GM23338 (cell line): ENCODE measurements at regions not wholly inside any gene's neighbourhood (a gene's known extent, or its start where the extent isn't known, plus 50 kb on each side); places are given as distances from the start of the nearest gene placed in this dataset.

Experiments
- ATAC-seq: fragments of 200-7000 bp; cut with Tn5 transposase; 3 replicates; pipeline ENCODE4 v1.9.1; 2020
- DNase-seq: peaks from one replicate; pipeline ENCODE4 v3.0.0-alpha.2; 2015; ENCODE audit warnings: low spot score
- H2AFZ ChIP-seq: fragments of 200-600 bp; sonication (generic); 2 replicates; pipeline ENCODE4 v1.8.0; 2016; ENCODE audit warnings: antibody characterized with exemption, mild to moderate bottlenecking, moderate library complexity
- H3F3A ChIP-seq: fragments of 200-600 bp; sonication (generic); replicated peaks from 2 replicates; pipeline ENCODE4 v1.8.0; 2017; ENCODE audit warnings: antibody characterized with exemption, mixed run types, low read depth
- H3K27ac ChIP-seq: fragments of 200-600 bp; sonication (generic); 2 replicates; pipeline ENCODE4 v1.6.1; 2016; ENCODE audit warnings: low read depth
- H3K27me3 ChIP-seq: fragments of 200-600 bp; sonication (generic); 2 replicates; pipeline ENCODE4 v1.8.0; 2016; ENCODE audit warnings: mild to moderate bottlenecking, mixed run types, moderate library complexity; ENCODE audit not compliant: insufficient read depth
- H3K36me3 ChIP-seq: fragments of 200-600 bp; sonication (generic); 2 replicates; pipeline ENCODE4 v1.8.0; 2016; ENCODE audit warnings: mild to moderate bottlenecking; ENCODE audit not compliant: insufficient read depth
- H3K4me1 ChIP-seq: fragments of 200-600 bp; sonication (generic); 2 replicates; pipeline ENCODE4 v1.8.0; 2016; ENCODE audit warnings: mild to moderate bottlenecking, moderate library complexity; ENCODE audit not compliant: insufficient read depth
- H3K4me2 ChIP-seq: fragments of 200-600 bp; sonication (generic); 2 replicates; pipeline ENCODE4 v1.7.1; 2017; ENCODE audit warnings: mixed run types
- H3K4me3 ChIP-seq: fragments of 200-600 bp; sonication (generic); 2 replicates; pipeline ENCODE4 v1.6.1; 2016; ENCODE audit warnings: mixed run types
- H3K79me2 ChIP-seq: fragments of 200-600 bp; sonication (generic); replicated peaks from 2 replicates; pipeline ENCODE4 v1.8.0; 2017; ENCODE audit warnings: mild to moderate bottlenecking; ENCODE audit not compliant: insufficient read depth
- H3K9me2 ChIP-seq: fragments of 200-600 bp; sonication (generic); 2 replicates; pipeline ENCODE4 v1.8.0; 2017; ENCODE audit not compliant: insufficient read depth
- H4K20me1 ChIP-seq: fragments of 200-600 bp; sonication (generic); replicated peaks from 2 replicates; pipeline ENCODE4 v1.8.0; 2017; ENCODE audit warnings: mild to moderate bottlenecking; ENCODE audit not compliant: insufficient read depth
- H3K27ac Mint-ChIP-seq: 2 replicates; pipeline ENCODE4 v1.8.0; 2020; ENCODE audit warnings: inconsistent platforms, mild to moderate bottlenecking, moderate library complexity, mixed read lengths
- H3K27me3 Mint-ChIP-seq: 3 replicates; pipeline ENCODE4 v1.8.0; 2022; ENCODE audit warnings: low read depth, mild to moderate bottlenecking, moderate library complexity, mixed read lengths, inconsistent platforms; ENCODE audit not compliant: insufficient read depth, poor library complexity
- H3K36me3 Mint-ChIP-seq: 3 replicates; pipeline ENCODE4 v1.8.0; 2021; ENCODE audit warnings: low read depth, mild to moderate bottlenecking, inconsistent platforms, moderate library complexity, mixed read lengths
- H3K4me1 Mint-ChIP-seq: 3 replicates; pipeline ENCODE4 v1.8.0; 2020; ENCODE audit warnings: mild to moderate bottlenecking, inconsistent platforms, mixed read lengths
- H3K4me3 Mint-ChIP-seq: 3 replicates; pipeline ENCODE4 v1.8.0; 2021; ENCODE audit warnings: moderate library complexity, mild to moderate bottlenecking, inconsistent platforms, mixed read lengths
- H3K9me3 Mint-ChIP-seq: 3 replicates; pipeline ENCODE4 v1.8.0; 2020; ENCODE audit warnings: moderate library complexity, mild to moderate bottlenecking, inconsistent platforms, mixed read lengths
- CREB1 ChIP-seq: fragments of 250-450 bp; sonication (Bioruptor Pico); IDR thresholded peaks from 2 replicates; pipeline ENCODE4 v1.5.0; 2020; ENCODE audit warnings: low read depth, mild to moderate bottlenecking, moderate library complexity
- EZH2 ChIP-seq: fragments of 200-600 bp; sonication (generic); IDR thresholded peaks from one replicate; pipeline ENCODE4 v1.8.0; 2017; ENCODE audit warnings: antibody characterized with exemption, mild to moderate bottlenecking, low read depth; ENCODE audit not compliant: unreplicated experiment
- EZH2phosphoT487 ChIP-seq: fragments of 200-600 bp; sonication (generic); IDR thresholded peaks from one replicate; pipeline ENCODE4 v1.8.1; 2018; ENCODE audit warnings: antibody characterized with exemption; ENCODE audit not compliant: unreplicated experiment
- JUNB ChIP-seq: IDR thresholded peaks from one replicate; pipeline ENCODE4 v1.6.1; 2016; ENCODE audit warnings: antibody characterized with exemption; ENCODE audit not compliant: unreplicated experiment
- NANOG ChIP-seq: IDR thresholded peaks from 2 replicates; pipeline ENCODE4 v1.6.1; 2016; ENCODE audit warnings: antibody characterized with exemption, borderline replicate concordance
- POLR2AphosphoS5 ChIP-seq: IDR thresholded peaks from 2 replicates; pipeline ENCODE4 v1.6.1; 2016; ENCODE audit warnings: antibody characterized with exemption, low read depth
- STAT1 ChIP-seq: IDR thresholded peaks from one replicate; pipeline ENCODE4 v1.6.1; 2016; ENCODE audit warnings: antibody characterized with exemption; ENCODE audit not compliant: unreplicated experiment
- ZNF114 ChIP-seq: fragments of 250-450 bp; sonication (Bioruptor Pico); IDR thresholded peaks from 2 replicates; pipeline ENCODE4 v1.5.0; 2020; ENCODE audit warnings: mild to moderate bottlenecking, moderate library complexity
- ZNF331 ChIP-seq: fragments of 250-450 bp; sonication (Bioruptor Pico); IDR thresholded peaks from 2 replicates; pipeline ENCODE4 v1.5.0; 2020; ENCODE audit warnings: low read depth, mild to moderate bottlenecking, moderate library complexity
- TF ChIP-seq, protein P1 (sequence below): IDR thresholded peaks from 2 replicates; pipeline ENCODE4 v1.6.1; 2016; ENCODE audit warnings: antibody characterized with exemption
- TF ChIP-seq, protein P2 (sequence below): IDR thresholded peaks from one replicate; pipeline ENCODE4 v1.6.1; 2018; ENCODE audit warnings: antibody characterized with exemption; ENCODE audit not compliant: unreplicated experiment
- TF ChIP-seq, protein P3 (sequence below), 2 experiments: fragments of 200-600 bp in 1 of 2; sonication (generic) in 1 of 2; conservative IDR thresholded peaks; 2 replicates each; pipeline versions ENCODE4 v1.5.1 to v1.6.1; 2016 to 2017; ENCODE audit warnings: antibody characterized with exemption in 2 of 2, low read depth in 2 of 2, mild to moderate bottlenecking in 2 of 2, moderate library complexity in 1 of 2

DNA sequence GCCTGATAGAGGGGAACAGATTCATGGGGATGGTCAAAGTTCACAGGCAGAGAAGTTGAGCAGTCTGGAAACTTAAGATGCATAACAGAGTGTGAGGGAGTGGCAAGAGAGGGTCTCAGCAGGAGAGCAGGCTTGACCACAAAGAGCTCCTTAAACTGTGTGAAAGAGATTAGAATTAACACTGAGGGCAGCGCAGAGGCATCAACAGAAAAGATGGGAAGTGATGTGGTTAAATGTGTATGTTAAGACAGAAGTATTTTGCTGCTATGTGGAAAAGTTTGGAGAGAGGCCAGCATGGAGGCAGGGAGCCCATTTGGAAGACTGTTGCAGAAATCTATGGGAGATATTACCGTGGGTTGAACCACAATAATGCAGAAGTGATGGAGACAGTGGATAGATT, 122.7 kb upstream of the LMNTD1 start (continued):
- TF ChIP-seq, protein P1, sequence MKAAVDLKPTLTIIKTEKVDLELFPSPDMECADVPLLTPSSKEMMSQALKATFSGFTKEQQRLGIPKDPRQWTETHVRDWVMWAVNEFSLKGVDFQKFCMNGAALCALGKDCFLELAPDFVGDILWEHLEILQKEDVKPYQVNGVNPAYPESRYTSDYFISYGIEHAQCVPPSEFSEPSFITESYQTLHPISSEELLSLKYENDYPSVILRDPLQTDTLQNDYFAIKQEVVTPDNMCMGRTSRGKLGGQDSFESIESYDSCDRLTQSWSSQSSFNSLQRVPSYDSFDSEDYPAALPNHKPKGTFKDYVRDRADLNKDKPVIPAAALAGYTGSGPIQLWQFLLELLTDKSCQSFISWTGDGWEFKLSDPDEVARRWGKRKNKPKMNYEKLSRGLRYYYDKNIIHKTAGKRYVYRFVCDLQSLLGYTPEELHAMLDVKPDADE: no peak
- TF ChIP-seq, protein P2, sequence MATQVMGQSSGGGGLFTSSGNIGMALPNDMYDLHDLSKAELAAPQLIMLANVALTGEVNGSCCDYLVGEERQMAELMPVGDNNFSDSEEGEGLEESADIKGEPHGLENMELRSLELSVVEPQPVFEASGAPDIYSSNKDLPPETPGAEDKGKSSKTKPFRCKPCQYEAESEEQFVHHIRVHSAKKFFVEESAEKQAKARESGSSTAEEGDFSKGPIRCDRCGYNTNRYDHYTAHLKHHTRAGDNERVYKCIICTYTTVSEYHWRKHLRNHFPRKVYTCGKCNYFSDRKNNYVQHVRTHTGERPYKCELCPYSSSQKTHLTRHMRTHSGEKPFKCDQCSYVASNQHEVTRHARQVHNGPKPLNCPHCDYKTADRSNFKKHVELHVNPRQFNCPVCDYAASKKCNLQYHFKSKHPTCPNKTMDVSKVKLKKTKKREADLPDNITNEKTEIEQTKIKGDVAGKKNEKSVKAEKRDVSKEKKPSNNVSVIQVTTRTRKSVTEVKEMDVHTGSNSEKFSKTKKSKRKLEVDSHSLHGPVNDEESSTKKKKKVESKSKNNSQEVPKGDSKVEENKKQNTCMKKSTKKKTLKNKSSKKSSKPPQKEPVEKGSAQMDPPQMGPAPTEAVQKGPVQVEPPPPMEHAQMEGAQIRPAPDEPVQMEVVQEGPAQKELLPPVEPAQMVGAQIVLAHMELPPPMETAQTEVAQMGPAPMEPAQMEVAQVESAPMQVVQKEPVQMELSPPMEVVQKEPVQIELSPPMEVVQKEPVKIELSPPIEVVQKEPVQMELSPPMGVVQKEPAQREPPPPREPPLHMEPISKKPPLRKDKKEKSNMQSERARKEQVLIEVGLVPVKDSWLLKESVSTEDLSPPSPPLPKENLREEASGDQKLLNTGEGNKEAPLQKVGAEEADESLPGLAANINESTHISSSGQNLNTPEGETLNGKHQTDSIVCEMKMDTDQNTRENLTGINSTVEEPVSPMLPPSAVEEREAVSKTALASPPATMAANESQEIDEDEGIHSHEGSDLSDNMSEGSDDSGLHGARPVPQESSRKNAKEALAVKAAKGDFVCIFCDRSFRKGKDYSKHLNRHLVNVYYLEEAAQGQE: no peak
- TF ChIP-seq STAT1 (no peak), ZNF114 (CRISPR knock-in tag) (no peak), JUNB (no peak), POLR2AphosphoS5 (no peak), EZH2phosphoT487 (no peak), NANOG (no peak), CREB1 (no peak)

DNA sequence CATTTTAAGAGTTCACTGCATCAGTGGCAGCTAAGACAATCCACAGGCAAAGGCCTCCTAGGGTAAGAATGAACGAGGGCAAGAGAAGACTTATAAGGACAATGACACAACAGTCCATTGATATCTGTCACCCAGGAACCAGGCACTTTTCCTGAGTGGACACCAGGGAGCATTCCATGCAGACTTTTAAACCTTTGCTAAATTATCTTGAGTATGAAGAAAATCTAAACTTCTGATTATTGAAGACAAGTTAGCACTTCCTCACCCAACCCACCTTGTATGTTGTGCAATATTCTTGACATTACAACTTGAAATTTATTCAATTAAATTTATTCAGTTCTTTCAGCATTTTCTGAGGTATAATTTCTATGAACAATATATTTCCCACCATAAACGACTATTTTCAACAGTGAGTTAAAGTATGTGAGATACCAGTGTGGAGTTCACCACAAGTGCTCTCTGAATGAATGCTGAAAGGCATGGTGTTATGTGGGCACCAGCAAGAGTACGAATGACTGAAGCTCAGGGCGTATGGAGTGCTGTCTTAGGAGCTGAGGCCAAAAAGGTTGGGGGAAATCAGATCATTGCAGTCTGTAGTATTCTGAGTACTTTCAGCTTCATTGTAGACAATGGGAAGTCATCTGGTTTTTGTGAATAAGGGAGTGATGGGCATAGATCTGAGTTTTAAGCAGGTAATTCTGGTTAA, 124.3 kb upstream of the LMNTD1 start:
- Mint-ChIP-seq H3K36me3 (no peaks in the 10 kb centered on the region), H3K4me1 (peaks cover 10% of the 10 kb centered on the region), H3K27me3 (peaks cover 2% of the 10 kb centered on the region), H3K4me3 (no peak overlapping the region), H3K27ac (no peak overlapping the region), H3K9me3 (no peaks in the 10 kb centered on the region; the same call in 2 of the 3 replicates)
- Histone ChIP-seq H3K79me2 (no peaks in the 10 kb centered on the region), H3K4me2 (no peak overlapping the region), H3K27ac (no peak overlapping the region), H3K9me2 (peaks cover 13% of the 10 kb centered on the region; the same call in 1 of the 2 replicates), H2AFZ (no peak overlapping the region), H3F3A (no peaks in the 10 kb centered on the region), H3K27me3 (no peaks in the 10 kb centered on the region), H3K4me3 (no peak overlapping the region), H4K20me1 (no peaks in the 10 kb centered on the region), H3K36me3 (no peaks in the 10 kb centered on the region; the same call in none of the 2 replicates), H3K4me1 (peaks cover 30% of the 10 kb centered on the region)
- no peak for DNase-seq
- ATAC-seq: no peak
- TF ChIP-seq, protein P2: no peak
- TF ChIP-seq CREB1: no peak
- no peak for TF ChIP-seq ZNF331 (CRISPR knock-in tag)
- no peak for TF ChIP-seq JUNB
- TF ChIP-seq, protein P1: no peak
- TF ChIP-seq EZH2: no peak
- TF ChIP-seq, protein P3, sequence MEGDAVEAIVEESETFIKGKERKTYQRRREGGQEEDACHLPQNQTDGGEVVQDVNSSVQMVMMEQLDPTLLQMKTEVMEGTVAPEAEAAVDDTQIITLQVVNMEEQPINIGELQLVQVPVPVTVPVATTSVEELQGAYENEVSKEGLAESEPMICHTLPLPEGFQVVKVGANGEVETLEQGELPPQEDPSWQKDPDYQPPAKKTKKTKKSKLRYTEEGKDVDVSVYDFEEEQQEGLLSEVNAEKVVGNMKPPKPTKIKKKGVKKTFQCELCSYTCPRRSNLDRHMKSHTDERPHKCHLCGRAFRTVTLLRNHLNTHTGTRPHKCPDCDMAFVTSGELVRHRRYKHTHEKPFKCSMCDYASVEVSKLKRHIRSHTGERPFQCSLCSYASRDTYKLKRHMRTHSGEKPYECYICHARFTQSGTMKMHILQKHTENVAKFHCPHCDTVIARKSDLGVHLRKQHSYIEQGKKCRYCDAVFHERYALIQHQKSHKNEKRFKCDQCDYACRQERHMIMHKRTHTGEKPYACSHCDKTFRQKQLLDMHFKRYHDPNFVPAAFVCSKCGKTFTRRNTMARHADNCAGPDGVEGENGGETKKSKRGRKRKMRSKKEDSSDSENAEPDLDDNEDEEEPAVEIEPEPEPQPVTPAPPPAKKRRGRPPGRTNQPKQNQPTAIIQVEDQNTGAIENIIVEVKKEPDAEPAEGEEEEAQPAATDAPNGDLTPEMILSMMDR (conservative IDR thresholded peaks at IDR 0.05; ENCODE audit: low read depth in 2 of 2): no peak
- no peak for TF ChIP-seq POLR2AphosphoS5
- no peak for TF ChIP-seq STAT1
- no peak for TF ChIP-seq ZNF114 (CRISPR knock-in tag)
- no peak for TF ChIP-seq NANOG
